ENCODE measurements at regions not wholly inside any gene's neighbourhood (a gene's known extent, or its start where the extent isn't known, plus 50 kb on each side); places are given as distances from the start of the nearest gene placed in this dataset.

DNA sequence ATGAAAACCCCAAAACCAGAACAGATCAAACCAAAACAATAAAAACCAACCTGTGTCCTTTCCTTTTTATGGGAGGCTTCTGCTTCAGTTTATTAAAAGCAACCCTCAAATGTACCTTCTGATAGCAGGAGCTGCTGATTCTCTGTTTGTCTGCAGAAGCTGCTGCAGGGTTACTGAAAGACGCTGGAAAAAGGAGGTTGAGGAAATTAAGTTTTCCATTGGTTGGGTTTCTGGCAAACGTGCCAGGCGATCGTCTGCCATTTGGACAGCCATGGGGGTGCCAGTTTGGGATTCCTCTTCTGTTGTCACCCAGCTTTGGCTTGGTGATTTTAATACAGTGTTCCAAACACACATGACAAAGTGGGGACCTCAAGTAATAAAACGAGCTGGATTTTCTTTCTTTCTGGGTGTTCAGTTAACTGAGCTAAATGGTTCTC is 185.4 kb upstream of the ZFHX3 start:
- no peak for DNase-seq

DNA sequence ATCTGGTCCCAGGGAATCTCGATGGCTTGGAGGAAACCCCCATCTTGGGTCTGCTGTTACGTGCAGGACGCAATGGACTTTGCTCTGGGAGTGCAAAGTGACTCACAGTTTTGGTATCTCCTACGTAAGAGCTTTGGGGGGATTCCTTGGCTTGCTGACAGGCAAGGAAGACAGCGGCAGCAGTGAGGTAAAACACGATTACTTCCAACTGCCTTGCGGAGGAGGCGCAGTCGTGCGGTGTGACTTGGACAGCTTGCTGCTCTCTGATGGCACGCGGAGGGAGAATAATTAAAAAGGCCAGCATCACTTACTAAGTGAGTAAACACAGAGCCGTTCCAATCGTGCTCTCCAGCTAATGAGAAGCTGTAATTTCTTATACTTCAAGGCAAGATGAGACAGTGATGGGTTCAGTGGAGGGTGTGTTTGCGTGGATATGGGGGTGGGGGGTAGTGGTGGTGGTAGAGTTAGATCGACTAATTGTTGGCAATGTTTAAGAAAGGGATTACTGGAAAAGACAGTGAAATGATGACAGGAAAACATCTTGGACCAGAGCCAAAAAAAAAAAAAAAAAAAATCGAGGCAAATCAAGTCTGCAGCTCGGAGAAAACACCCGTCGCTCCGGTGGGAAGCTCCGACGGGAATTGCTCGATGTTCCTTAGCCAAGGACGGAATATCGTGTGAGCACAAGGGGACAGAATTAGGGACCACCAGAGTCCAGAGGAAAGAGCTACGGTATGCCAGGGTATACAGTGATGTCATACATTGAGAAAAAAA is 184.8 kb upstream of the ZFHX3 start:
- peak; percentile 29 for DNase-seq

DNA sequence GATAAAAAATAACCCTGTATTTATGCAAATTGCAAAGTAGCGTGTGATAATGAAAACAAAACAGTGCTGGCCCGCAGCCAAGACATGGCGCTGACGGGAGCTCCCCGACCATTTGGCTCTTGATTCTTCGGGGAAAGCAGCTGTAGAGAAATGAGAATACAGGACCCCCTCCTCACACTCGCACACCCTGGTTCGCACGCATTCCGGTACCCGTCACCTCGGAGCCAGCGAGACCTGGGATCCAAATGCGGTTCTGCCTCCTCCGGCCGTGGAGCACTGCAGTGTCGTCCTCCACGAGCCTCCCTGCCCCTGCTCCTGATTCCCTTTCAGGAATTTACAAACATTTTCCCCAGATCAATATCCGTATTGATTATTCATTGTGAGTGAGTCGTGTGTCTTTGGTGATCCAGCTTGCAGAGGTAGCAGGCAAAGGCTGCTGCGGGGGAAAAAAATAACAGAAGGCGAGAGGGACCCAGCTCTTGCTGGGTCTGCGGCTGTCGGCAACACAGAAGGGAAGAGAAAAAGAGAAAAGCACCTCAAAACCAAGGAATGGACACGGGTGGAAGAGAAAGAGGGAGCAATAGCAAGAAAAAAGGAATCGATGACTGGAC is 184.1 kb upstream of the ZFHX3 start:
- DNase-seq = peak; percentile 40

DNA sequence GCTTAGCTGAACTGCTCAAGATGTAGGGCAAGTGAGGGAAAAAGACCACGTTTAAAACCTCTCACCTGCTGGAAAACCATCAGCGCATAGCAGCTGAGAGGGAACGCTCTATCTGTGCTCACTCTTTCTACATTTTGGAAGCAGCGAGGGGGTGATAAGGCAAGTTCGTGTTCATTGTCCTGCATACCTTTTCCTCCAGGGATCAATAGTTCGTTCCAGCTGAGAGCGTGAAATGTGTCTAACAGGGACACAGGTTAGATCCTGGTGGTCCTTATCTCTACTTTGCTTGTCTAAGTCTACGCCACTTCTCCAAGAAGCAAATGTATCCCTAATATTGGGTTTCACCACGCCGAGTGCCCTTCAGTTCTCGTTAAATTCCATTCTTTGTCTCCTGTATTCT is 183.5 kb upstream of the ZFHX3 start:
- DNase-seq = no peak

DNA sequence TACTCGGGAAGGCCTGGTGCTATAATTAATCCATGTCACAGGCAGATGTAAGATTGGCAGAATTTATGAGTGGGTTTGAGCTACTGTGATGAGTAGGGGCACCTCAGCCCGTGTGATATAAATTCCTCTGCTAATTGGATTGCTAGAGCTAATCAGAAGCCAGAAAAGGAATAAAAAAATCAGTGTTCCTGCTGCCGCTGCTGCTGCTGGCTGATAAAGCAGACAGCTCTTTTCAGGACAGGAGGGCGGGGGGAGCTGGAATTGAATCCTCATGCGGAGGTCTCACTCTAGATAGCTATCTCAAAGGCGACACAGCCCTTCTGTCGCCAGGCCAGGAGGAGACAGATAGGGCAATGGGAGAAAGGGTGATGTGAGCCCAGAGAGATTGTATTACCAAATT is 182.7 kb upstream of the ZFHX3 start:
- DNase-seq = no peak

DNA sequence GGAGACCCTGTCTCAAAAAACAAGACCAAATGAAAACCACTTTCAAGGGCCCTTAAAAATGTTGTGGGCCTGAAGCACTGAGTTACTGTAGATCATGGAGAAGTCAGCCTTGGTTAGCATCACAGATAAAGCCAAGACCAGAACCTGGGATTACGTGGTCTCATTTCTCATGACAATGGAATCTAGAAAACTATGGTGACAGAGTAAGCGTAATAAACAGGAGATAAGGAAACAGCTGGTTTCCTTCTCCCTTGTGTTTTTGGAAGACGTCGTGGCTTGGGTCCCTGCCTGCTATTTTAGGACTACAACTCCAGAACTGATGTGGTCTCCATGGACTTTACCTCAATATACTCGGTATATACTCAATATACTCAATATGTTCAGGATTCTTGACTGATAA is 180.7 kb upstream of the ZFHX3 start:
- DNase-seq = no peak

DNA sequence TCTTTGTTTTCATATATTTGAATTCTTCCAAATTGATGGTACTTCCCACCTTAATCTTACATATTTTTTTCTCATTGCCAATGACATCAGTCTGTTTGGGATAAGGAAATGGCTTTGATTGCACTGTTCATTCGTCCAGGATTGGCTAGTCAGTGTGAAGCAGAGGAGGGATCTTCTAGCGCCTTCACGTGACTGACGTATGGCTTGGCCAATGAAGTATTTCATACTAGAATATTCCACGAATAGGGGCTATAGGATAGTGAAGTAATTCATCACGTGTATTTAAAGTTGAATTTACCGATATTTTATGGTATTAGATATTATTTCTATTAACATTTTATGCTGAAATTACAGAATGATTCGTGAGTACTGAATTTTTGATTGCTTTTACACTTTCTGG is 178.7 kb upstream of the ZFHX3 start:
- no peak for DNase-seq

DNA sequence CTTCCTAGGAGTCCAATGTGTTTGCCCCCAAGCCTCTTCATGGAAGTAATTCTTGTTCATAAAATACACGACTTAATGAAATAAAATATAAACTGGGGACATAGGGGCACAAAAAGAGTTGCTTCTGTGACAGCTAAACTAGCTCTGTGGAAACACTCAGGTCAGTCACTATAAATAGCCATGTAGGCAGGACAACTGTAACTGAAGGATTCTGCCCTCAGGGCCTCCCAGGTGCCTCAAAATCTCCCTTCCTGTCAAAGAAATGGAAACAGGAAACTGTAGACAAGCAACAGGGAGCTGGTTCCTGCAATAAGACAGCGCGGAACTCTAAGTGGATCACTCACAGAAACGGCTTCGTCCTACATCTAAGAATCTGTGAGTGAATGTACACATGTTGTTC is 178.1 kb upstream of the ZFHX3 start:
- no peak for DNase-seq

DNA sequence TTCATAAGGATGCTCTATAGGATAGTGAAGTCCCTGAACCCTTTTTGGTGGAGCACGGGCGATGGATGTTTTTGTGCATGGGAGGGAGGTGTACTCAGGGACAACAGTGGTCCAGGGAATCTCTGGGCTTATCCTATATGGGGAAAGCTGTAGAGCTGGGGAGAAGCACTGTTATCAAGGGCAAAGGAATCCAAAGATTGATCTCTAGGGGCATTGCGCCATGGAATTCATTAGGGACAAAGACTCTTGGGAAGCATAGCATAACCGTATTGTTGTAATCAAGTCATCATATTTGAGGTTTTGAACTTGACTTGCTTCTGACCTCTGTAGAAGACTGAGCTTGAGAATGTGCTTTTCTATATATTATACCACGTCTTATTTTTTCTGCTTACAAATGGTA is 172.9 kb upstream of the ZFHX3 start:
- no peak for DNase-seq

DNA sequence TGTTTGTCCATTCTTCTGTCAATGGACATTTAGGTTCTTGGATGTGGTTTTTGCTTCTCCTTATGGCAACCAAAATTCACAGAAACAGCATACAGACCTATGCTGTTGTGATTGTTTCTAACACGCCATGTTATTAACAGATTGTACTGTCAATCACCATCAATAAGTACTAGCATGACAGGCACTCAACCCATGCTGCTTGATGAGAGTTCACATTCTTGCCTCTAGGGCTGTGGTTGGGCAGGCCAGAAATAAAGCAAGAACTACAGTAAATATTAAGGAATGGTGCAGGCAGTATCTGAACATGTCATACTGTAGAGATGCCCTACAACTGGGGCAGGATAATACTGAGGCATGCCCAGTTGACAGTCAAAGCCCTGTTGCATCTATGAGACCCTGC is 171.2 kb upstream of the ZFHX3 start:
- no peak for DNase-seq

DNA sequence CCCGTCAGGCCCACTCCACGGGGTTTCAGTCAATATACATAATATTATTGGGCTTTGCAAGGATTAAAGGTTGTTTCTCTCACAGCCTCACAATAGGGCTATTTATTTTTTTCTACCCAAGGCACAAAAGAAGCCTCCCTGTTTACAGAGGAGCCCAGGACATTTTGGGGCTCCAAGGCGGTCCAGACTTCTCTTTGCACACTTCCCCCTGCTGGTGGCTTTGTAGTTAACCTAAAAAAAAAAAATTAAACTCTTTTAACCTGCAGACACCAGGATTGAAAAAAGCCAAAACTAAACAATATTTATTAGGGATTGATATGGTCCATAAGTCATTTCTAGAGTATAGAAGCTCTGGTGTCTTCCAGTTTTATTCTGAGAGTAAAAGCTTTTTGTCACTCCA is 169.7 kb upstream of the ZFHX3 start:
- DNase-seq = peak; percentile 16

DNA sequence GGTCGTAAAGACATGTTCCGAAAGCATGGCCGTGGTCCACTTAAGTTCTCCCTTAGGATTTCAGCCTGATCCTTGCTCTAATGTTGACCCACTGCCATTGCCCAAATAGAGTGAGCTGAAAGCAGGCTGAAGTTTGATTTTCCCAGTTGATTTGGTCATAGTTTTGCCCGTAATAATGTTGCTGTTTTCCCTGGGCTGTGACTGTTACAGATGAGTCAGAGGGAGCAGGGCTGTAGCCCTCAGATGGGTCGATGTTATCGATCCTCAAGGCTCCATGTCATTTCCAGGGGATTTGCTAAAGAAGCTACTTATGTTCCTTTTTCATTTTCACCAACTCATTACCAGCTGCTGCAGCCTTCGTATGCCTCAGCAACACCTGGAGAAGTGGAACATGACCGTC is 169.0 kb upstream of the ZFHX3 start:
- DNase-seq = no peak

DNA sequence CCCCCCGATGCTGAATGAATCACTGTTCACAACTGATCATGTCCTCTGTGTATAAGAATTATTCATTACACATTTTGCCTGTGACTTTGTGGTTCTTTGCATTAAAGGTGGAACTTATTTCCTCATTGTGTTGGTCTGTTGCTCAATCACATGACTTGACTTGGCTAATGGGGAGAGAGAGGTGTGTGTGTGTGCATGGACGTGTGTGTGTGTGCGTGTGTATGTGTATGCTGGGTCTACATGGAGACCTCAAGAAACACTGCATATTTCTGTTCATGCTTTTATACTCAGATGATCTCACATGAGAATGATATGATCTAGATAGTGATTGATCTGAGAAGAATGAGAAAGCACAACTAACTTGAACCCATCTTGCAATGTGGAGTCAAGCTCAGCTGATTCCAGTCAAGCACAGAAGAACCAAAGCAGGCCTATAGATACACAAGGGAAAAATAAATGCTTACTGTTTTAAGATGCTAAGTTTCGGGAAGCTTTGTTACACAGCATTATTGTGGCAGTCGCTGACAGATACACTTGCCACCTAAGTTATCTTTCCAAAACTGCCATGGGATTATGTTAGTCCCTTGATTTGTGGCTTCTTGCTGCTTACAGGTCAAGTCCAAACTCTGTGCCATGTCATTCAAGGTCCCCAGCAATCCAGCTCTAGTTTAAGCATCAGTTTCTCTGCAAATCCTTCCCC is 167.9 kb upstream of the ZFHX3 start:
- DNase-seq = no peak

DNA sequence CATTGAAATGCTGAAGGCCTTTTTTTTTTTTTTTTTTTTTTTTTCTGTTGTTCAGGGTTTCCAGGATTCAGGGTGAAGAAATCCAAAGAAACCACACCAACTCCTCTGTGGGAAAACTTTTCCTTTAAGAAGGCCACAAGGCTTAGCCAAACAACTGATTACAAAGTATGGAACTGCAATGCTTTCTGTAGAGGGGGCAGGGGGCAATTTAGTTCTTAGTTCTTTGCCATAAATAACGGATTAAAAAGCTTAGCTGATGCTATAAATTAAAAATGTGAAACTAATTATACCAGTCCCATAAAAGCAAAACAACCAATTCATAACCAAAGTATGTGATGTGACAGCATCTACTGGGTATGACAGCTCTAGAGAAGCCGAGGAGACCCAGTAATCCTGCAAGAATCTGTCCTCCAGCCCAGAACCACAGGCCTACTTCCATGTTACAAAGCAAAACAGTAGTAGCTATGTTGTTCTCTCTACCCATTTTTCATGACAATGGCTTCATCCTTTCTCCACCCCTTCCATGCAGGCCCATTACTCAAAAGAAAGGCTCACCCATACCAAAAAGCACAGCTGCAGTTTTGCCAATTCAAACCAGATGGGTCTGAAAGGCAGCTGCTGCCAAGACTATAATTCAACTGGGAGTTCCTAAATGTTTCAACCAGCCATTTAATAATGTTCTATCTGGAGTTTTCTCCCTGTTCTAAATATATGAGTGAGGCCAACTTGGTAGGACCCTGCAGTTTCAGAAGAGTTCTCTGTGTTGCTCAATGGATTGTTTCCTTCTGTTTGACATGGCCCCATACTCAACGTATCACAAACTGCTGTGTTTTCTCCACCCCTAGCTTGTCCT is 167.1 kb upstream of the ZFHX3 start:
- no peak for DNase-seq

DNA sequence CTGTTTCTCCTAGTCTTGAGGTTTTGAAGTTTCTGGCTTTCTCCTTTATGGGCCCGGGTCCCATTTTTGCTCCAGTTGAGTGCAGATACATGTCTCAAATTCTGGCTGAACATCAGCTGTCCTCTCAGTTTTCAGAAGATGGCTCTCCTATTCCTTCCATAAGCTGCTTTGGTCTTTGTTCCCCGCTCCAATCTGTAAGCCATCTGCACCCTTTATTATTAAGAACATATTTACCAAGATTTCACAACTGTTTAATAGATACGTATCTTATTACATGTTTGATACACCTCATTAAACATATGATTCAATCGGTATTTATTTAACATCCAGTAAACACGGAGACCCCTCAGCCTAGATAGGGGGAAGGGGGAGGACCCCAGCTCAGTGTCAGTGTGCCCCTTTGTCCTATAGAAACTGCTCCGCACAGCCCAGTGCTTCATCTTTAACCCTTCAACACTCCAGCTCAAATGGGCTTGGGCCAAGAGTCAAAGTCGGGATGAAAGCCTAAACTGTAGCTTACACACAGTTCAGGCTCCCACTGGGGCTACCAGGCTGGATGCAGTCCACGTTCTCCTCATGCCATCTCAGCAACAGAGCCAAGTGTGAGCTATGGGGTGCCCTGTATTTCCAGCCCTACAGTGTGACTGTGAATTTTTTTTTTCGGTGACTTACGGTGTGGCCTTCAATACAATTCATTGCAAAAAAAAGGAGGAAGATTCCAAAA is 166.0 kb upstream of the ZFHX3 start:
- DNase-seq = no peak

DNA sequence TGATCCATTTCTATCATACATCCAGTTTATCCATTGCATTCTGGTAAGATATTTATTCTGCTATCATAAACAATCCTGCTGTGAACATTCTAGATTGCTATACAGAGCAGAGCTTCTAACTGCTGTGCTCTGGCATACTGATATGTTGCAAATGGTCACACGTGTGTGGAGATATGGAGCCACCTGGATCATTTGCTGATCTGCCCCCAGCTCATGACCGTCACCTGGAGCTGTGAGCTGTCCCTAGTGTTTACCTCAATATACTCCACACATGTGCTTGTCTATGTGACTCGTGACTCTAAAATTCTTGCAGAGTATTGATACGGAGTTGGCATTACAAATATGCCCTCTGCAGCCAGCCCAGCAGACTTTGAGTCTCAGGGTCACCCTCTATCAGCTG is 164.5 kb upstream of the ZFHX3 start:
- DNase-seq = no peak

DNA sequence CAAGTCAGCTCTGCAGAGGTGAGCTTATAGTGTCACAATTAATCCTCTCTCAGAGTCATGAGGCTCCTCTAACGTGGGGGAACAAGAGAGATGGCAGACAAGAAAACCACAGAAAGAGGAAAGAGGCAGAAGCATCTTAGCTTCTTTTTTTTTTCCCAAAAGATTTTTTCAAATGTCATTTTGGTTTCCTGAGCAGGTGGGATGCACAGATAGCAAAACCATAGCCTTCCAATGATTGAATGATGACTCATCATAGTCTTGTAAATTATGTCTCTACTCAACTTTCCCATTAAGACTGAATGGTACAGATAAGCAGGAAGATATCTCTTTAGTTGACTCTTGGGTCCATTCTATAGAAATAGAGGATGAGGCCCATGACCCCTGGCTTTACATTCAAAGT is 162.8 kb upstream of the ZFHX3 start:
- no peak for DNase-seq

DNA sequence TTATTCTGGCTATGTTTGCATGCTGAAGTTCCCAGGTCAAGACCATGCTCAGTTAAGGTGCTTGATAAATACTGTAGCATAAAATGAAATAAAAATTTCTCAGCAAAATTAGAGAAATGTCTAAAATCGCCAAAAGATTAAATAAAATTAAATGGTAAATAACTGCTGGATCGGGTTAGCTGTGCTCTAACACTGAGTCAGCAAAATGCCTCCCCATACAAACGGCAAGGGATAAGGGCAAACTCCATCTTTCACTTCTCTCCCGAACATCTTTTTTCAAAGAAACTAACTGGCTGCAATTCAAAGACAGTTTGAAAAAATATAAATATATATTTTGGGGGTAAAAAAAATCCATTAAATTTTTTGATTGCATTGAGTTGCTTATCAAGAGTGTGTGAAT is 162.2 kb upstream of the ZFHX3 start:
- DNase-seq = no peak

DNA sequence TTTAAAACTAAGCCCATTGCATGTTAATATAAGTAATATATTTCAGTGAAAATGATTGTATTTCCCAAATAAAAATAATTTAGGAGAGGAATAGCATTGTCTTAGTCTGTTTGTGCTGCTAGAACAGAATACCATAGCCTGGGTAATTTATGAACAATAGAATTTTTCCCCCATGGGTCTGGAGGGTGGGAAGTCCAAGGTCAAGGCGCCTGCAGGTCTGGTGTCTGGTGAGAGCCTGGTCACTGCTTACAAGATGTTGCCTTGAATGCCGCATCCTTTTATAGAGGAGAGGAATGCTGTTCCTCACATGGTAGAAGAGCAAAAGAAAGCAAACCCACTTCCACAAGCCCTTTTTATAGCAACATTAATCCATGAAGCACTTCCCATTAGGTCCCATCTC is 161.3 kb upstream of the ZFHX3 start:
- no peak for DNase-seq

DNA sequence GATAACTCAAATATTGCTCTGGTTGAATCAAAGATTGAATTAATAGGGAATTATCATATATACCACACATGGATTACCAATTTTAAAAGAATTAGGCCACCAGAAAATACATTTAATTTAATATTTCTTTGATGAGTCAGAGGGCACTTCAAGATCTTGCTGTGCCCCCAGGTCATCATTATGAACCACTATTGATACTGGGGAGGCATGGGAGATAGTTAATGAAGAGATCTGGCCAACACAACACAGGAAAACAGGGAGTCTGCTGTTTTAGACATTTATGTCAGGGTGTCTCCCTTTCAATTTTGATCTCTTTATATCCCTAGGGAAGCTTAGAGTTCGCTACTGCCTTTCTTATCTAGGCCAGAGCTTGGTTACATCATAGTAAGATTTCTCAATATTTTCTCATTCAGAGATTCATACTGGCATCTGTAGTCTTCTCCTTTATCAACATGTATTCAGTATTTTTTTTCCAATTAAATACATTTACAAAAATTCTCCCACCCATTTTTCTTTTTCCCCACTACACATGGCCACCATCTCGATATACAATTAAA is 158.3 kb upstream of the ZFHX3 start:
- no peak for DNase-seq

DNA sequence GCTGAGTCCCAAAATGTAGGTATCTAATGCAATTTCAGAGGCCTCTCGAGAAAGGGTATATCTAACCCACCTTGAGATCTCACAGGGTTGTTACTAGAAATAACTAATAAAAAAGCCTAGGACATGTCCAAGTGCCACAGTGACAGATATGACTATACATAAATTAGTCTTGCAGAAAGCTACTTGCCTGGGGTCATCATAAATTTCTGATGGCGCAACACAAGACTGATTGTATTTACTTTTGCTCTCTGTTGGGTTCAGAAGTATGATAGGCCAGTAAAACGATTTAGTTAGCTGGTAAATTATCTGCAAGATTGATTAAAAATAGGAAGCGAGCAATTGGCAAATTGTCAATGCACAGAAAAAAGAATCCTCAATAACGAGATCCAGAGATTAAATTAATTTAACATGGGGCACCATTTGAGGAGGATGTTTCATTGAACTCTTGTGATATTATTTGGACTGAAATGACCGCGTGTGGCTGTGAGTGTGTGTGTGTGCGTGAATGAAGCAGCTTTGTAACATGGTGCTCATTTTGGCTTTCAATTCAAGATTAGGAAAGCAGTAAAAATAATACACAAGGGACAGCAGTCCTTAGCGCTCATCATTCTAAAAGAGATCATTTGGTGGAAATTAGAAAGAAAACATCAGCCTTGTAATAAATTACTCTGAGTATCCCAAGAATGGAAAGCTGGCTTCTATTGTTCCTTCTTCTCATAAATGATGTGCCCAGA is 157.4 kb upstream of the ZFHX3 start:
- no peak for DNase-seq
